Loucy (cell line): ENCODE measurements at regions not wholly inside any gene's neighbourhood (a gene's known extent, or its start where the extent isn't known, plus 50 kb on each side); places are given as distances from the start of the nearest gene placed in this dataset.

Source experiments
- H2AFZ ChIP-seq: fragments of 200-600 bp; sonication (generic); 2 replicates; pipeline ENCODE4 v1.6.0; 2016; ENCODE audit warnings: antibody characterized with exemption, mild to moderate bottlenecking, low read length, moderate library complexity
- H3F3A ChIP-seq: fragments of 200-600 bp; 2 replicates; pipeline ENCODE4 v1.6.0; 2016; ENCODE audit warnings: antibody characterized with exemption, low read depth, mild to moderate bottlenecking
- H3K27me3 ChIP-seq: fragments of 200-600 bp; sonication (generic); 2 replicates; pipeline ENCODE4 v1.6.1; 2014; ENCODE audit warnings: low read length, mild to moderate bottlenecking; ENCODE audit not compliant: insufficient read depth, poor library complexity, severe bottlenecking
- H3K36me3 ChIP-seq: fragments of 200-600 bp; sonication (generic); 2 replicates; pipeline ENCODE4 v1.6.1; 2016; ENCODE audit warnings: low read length; ENCODE audit not compliant: insufficient read depth
- H3K4me1 ChIP-seq: fragments of 200-600 bp; sonication (generic); 2 replicates; pipeline ENCODE4 v1.5.1; 2014; ENCODE audit warnings: low read length, mild to moderate bottlenecking; ENCODE audit not compliant: insufficient read depth, poor library complexity, severe bottlenecking
- H3K4me2 ChIP-seq: fragments of 200-600 bp; sonication (generic); 2 replicates; pipeline ENCODE4 v1.6.0; 2014; ENCODE audit warnings: antibody characterized with exemption, low read length, low read depth, mild to moderate bottlenecking; ENCODE audit not compliant: poor library complexity, severe bottlenecking
- H3K4me3 ChIP-seq: fragments of 200-600 bp; sonication (generic); 2 replicates; pipeline ENCODE4 v1.5.1; 2014; ENCODE audit warnings: low read length, mild to moderate bottlenecking, mixed read lengths; ENCODE audit not compliant: poor library complexity, severe bottlenecking
- H3K79me2 ChIP-seq: fragments of 200-600 bp; sonication (generic); 2 replicates; pipeline ENCODE4 v1.6.1; 2014; ENCODE audit warnings: low read length; ENCODE audit not compliant: insufficient read depth
- H3K9ac ChIP-seq: fragments of 200-600 bp; sonication (generic); 2 replicates; pipeline ENCODE4 v1.6.0; 2014; ENCODE audit warnings: mild to moderate bottlenecking, low read depth, low read length, moderate library complexity; ENCODE audit not compliant: poor library complexity, severe bottlenecking
- H3K9me2 ChIP-seq: fragments of 200-600 bp; sonication (generic); replicated peaks from 2 replicates; pipeline ENCODE4 v1.6.1; 2016; ENCODE audit warnings: low read depth, low read length, mixed read lengths
- H3K9me3 ChIP-seq: fragments of 200-600 bp; sonication (generic); 2 replicates; pipeline ENCODE4 v1.6.1; 2014; ENCODE audit warnings: mild to moderate bottlenecking, antibody characterized with exemption, low read length, low read depth; ENCODE audit not compliant: insufficient read depth
- H4K20me1 ChIP-seq: fragments of 200-600 bp; sonication (generic); 2 replicates; pipeline ENCODE4 v1.6.0; 2014; ENCODE audit warnings: antibody characterized with exemption, low read length, mild to moderate bottlenecking; ENCODE audit not compliant: insufficient read depth, poor library complexity, severe bottlenecking
- EZH2phosphoT487 ChIP-seq: fragments of 200-600 bp; IDR thresholded peaks from 2 replicates; pipeline ENCODE4 v1.6.1; 2018; ENCODE audit warnings: antibody characterized with exemption, mild to moderate bottlenecking, moderate library complexity, borderline replicate concordance
- TF ChIP-seq, protein P1 (sequence below): fragments of 200-600 bp; sonication (generic); conservative IDR thresholded peaks from 2 replicates; pipeline ENCODE4 v1.5.1; 2014; ENCODE audit warnings: mild to moderate bottlenecking, antibody characterized with exemption, low read length

DNA sequence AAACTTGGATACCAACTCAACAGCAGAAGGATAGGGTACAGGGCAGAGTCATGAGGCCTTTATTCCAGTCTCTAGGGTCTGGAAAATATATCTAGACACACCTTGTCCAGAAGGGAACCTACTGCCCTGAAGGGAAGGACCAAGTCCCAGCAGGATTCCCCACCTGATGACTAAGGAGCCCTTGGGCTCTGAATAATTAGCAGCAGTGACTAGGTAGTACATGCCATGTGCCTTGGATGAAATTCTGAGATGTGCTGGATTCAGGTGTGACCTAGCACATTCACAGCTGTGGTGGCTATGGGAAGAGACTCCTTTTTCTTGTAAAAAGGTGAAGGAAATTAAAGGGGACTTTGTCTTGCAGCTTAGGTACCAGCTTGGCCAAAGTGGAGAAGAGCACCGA is 364.3 kb upstream of the PTCHD4 start:
- Histone ChIP-seq H3K9me2 (no peaks in the 10 kb centered on the region), H3K4me2 (no peak overlapping the region), H3K4me3 (no peak overlapping the region), H3K9ac (no peak overlapping the region), H3K79me2 (no peaks in the 10 kb centered on the region), H3F3A (no peaks in the 10 kb centered on the region), H3K9me3 (no peaks in the 10 kb centered on the region), H3K4me1 (no peaks in the 10 kb centered on the region), H3K36me3 (no peaks in the 10 kb centered on the region), H4K20me1 (no peaks in the 10 kb centered on the region), H2AFZ (no peak overlapping the region), H3K27me3 (no peaks in the 10 kb centered on the region)
- TF ChIP-seq EZH2phosphoT487: no peak
- TF ChIP-seq, protein P1, sequence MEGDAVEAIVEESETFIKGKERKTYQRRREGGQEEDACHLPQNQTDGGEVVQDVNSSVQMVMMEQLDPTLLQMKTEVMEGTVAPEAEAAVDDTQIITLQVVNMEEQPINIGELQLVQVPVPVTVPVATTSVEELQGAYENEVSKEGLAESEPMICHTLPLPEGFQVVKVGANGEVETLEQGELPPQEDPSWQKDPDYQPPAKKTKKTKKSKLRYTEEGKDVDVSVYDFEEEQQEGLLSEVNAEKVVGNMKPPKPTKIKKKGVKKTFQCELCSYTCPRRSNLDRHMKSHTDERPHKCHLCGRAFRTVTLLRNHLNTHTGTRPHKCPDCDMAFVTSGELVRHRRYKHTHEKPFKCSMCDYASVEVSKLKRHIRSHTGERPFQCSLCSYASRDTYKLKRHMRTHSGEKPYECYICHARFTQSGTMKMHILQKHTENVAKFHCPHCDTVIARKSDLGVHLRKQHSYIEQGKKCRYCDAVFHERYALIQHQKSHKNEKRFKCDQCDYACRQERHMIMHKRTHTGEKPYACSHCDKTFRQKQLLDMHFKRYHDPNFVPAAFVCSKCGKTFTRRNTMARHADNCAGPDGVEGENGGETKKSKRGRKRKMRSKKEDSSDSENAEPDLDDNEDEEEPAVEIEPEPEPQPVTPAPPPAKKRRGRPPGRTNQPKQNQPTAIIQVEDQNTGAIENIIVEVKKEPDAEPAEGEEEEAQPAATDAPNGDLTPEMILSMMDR: no peak

DNA sequence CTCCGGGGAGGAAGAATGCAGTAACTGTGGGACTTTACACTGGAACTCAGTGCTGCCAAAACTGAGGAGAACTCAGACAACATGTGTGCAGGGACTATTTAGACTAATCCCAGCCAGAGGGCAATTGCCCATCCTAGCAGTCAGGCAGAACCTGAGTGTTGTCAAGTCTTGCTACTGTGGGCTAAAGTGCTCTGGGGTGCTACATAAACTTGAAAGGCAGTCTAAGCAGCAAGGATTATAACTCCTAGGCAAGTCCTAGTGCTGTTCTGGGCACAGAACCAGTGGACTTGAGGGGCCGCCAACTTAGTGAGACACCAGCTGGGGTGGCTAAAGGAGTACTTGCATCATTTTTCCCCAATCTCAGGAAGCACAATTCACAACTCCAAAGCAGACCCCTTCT is 363.8 kb upstream of the PTCHD4 start:
- no peaks in the 10 kb centered on the region for H3K9me2 ChIP-seq
- H3K4me2 ChIP-seq: no peak overlapping the region
- no peak overlapping the region for H3K4me3 ChIP-seq
- H2AFZ ChIP-seq: no peak overlapping the region
- TF ChIP-seq, protein P1: no peak
- TF ChIP-seq EZH2phosphoT487: no peak
- H3F3A ChIP-seq: no peaks in the 10 kb centered on the region
- no peaks in the 10 kb centered on the region for H3K27me3 ChIP-seq
- H3K79me2 ChIP-seq: no peaks in the 10 kb centered on the region
- H3K9ac ChIP-seq: no peak overlapping the region
- H4K20me1 ChIP-seq: no peaks in the 10 kb centered on the region
- no peaks in the 10 kb centered on the region for H3K36me3 ChIP-seq
- no peaks in the 10 kb centered on the region for H3K9me3 ChIP-seq
- H3K4me1 ChIP-seq: no peaks in the 10 kb centered on the region

DNA sequence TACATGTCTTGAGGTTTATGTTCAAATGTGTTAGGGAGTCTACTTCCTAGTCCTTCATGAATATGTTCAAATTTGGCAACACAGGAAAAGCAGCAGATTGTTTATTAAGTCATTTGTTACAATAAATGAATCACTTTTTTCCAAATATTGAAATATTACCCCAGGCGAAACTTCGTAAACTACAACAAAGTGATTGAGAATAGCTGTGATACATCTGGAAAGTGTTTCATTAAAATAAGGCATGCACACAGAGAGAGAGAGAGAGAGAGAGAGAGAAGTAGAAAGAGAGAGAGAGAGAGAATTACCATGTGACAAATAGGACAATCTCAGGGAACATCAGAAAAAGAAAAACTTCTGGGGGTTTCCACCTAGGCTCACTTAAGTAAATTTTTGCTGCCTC is 363.1 kb upstream of the PTCHD4 start:
- Histone ChIP-seq H3K4me3 (no peak overlapping the region), H3K27me3 (no peaks in the 10 kb centered on the region), H3K9me3 (no peaks in the 10 kb centered on the region), H4K20me1 (no peaks in the 10 kb centered on the region), H2AFZ (no peak overlapping the region), H3K9ac (no peak overlapping the region), H3K79me2 (no peaks in the 10 kb centered on the region), H3F3A (no peaks in the 10 kb centered on the region), H3K4me1 (no peaks in the 10 kb centered on the region), H3K4me2 (no peak overlapping the region), H3K36me3 (no peaks in the 10 kb centered on the region), H3K9me2 (no peaks in the 10 kb centered on the region)
- no peak for TF ChIP-seq EZH2phosphoT487
- TF ChIP-seq, protein P1: no peak
